Breast epithelium (tissue), 4 donors: ENCODE measurements at regions not wholly inside any gene's neighbourhood (a gene's known extent, or its start where the extent isn't known, plus 50 kb on each side); places are given as distances from the start of the nearest gene placed in this dataset.
A peak's percentile ranks its signal among the peaks of the same experiment; 100 is the strongest.

Source experiments
- DNase-seq, 2 donors: peaks; one replicate each; pipeline ENCODE4 v3.0.0-alpha.2; 2019; ENCODE audit warnings: low spot score in 2 of 2
- H3K27ac ChIP-seq, 2 donors: fragments of 200-600 bp; sonication (generic) in 1 of 2; one replicate each; pipeline ENCODE4 v1.5.1; 2016 to 2019; ENCODE audit warnings: mild to moderate bottlenecking in 1 of 2
- H3K27me3 ChIP-seq, 2 donors: fragments of 200-600 bp; sonication (generic) in 1 of 2; one replicate each; pipeline versions ENCODE4 v1.5.1 to v1.6.0; 2017 to 2019; ENCODE audit warnings: control low read depth in 1 of 2, mild to moderate bottlenecking in 1 of 2
- H3K36me3 ChIP-seq: fragments of 200-600 bp; one replicate; pipeline ENCODE4 v1.5.1; 2019
- H3K4me1 ChIP-seq, 2 donors: fragments of 200-600 bp; sonication (generic); one replicate each; pipeline ENCODE4 v1.5.1; 2016 to 2019; ENCODE audit warnings: control low read depth in 1 of 2
- H3K4me3 ChIP-seq, 3 donors: fragments of 200-600 bp; sonication (generic); 1 replicate in 2 of 3; 2 replicates in 1 of 3; pipeline ENCODE4 v1.5.1; 2016 to 2019; ENCODE audit warnings: mild to moderate bottlenecking in 3 of 3, moderate library complexity in 2 of 3
- H3K9me3 ChIP-seq, 2 donors: fragments of 200-600 bp; sonication (generic) in 1 of 2; one replicate each; pipeline ENCODE4 v1.5.1; 2016 to 2019; ENCODE audit warnings: control low read depth in 1 of 2
- POLR2A ChIP-seq: fragments of 450-650 bp; IDR thresholded peaks from one replicate; pipeline ENCODE4 v1.6.1; 2016; ENCODE audit warnings: antibody characterized with exemption, mild to moderate bottlenecking, moderate library complexity
- POLR2AphosphoS5 ChIP-seq, 3 donors: sonication (generic); formaldehyde crosslinking; IDR thresholded peaks; one replicate each; pipeline ENCODE4 v1.6.1; 2017; ENCODE audit warnings: antibody characterized with exemption in 3 of 3
- intact Hi-C: fragments of 100-400 bp; cut with DNase I; formaldehyde crosslinking; loops from one replicate; pipeline ENCODE4 v1.15.1; 2023; ENCODE audit warnings: low total_unique reads
- TF ChIP-seq, protein P1 (sequence below), 3 donors: fragments of 450-650 bp; IDR thresholded peaks; one replicate each; pipeline ENCODE4 v1.5.1; 2016 to 2017; ENCODE audit warnings: antibody characterized with exemption in 3 of 3, mild to moderate bottlenecking in 3 of 3, moderate library complexity in 3 of 3

DNA sequence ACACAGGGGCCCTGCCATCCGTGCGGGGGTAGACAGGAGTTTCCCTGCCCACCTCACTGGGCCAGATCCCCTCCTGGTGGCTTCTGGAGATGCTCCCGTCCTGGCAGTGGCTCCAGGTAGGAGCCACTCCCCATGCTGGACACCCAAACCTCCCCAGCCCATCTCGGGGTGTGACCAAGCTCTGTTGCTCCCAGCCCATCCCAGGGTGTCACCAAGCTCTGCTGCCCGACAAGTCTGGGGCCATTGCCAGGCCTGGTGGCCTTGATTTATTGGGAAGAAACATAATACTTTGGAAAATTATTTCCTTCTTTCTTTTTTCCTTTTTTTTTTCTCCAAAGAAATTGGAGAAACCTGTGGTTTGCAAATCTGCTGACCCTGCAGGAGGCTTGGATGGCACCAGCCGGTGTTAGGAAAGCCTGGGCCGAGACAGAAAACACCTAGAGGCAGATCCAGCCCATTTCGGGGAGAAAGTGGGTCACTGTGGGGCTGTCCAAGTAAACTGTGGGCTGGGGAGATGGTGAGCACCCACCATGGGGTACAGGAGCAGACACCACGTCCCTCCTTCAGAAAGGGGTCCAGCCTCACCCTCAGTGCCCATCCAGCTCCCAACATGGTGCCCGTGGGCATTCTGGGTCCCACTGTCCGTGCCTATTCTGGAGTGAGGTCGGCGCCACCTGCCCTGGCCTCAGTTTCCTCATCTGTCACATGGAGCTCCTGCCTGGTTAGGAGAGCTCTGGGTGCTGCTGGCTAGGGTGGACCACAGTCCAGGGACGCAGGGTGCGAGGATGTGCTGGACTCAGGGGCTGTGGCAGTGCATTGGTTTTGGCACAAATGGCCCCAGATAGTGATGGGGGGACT is 59.4 kb upstream of the ADRA2C start:
- Histone ChIP-seq H3K27ac (no peak overlapping the region), H3K36me3 (no peaks in the 10 kb centered on the region), H3K4me3 (peak overlapping the region in 1 of 3 donors; percentile 2), H3K9me3 (no peaks in the 10 kb centered on the region), H3K4me1 (no peaks in the 10 kb centered on the region), H3K27me3 (peaks cover 0 to 51% of the 10 kb centered on the region in 2 donors)
- TF ChIP-seq POLR2AphosphoS5 (IDR thresholded peaks at IDR 0.05) = no peak
- TF ChIP-seq POLR2A = no peak
- TF ChIP-seq, protein P1, sequence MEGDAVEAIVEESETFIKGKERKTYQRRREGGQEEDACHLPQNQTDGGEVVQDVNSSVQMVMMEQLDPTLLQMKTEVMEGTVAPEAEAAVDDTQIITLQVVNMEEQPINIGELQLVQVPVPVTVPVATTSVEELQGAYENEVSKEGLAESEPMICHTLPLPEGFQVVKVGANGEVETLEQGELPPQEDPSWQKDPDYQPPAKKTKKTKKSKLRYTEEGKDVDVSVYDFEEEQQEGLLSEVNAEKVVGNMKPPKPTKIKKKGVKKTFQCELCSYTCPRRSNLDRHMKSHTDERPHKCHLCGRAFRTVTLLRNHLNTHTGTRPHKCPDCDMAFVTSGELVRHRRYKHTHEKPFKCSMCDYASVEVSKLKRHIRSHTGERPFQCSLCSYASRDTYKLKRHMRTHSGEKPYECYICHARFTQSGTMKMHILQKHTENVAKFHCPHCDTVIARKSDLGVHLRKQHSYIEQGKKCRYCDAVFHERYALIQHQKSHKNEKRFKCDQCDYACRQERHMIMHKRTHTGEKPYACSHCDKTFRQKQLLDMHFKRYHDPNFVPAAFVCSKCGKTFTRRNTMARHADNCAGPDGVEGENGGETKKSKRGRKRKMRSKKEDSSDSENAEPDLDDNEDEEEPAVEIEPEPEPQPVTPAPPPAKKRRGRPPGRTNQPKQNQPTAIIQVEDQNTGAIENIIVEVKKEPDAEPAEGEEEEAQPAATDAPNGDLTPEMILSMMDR (IDR thresholded peaks at IDR 0.05) = no peak
- intact Hi-C loops = no loop called here
- no peak for DNase-seq

DNA sequence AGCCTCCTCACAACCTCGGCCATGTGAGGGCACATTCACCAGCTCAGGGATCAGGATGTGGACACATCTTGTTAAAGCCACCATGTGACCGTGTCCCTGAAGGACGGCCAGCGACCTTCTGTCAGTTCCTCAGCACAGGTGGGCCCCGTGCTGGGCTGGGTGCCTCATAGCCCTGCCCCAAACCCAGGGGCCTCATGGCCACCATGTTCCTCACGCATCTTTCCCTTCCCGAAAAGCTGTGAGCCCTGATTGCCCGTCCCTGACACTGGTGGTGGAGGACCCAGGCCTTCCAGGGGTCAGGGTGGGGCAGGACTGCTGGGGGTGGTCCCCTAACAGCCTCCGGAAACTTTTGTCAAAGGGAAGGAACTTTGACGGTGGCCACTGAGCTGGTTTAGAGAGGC is 60.1 kb upstream of the ADRA2C start:
- Histone ChIP-seq H3K4me3 (no peak overlapping the region), H3K4me1 (no peaks in the 10 kb centered on the region), H3K9me3 (no peaks in the 10 kb centered on the region), H3K27me3 (peaks cover 4 to 58% of the 10 kb centered on the region in 2 donors), H3K27ac (no peak overlapping the region), H3K36me3 (no peaks in the 10 kb centered on the region)
- DNase-seq = no peak
- intact Hi-C loops = no loop called here
- TF ChIP-seq POLR2A (no peak), POLR2AphosphoS5 (IDR thresholded peaks at IDR 0.05) (no peak)
- TF ChIP-seq, protein P1 (IDR thresholded peaks at IDR 0.05) = no peak

DNA sequence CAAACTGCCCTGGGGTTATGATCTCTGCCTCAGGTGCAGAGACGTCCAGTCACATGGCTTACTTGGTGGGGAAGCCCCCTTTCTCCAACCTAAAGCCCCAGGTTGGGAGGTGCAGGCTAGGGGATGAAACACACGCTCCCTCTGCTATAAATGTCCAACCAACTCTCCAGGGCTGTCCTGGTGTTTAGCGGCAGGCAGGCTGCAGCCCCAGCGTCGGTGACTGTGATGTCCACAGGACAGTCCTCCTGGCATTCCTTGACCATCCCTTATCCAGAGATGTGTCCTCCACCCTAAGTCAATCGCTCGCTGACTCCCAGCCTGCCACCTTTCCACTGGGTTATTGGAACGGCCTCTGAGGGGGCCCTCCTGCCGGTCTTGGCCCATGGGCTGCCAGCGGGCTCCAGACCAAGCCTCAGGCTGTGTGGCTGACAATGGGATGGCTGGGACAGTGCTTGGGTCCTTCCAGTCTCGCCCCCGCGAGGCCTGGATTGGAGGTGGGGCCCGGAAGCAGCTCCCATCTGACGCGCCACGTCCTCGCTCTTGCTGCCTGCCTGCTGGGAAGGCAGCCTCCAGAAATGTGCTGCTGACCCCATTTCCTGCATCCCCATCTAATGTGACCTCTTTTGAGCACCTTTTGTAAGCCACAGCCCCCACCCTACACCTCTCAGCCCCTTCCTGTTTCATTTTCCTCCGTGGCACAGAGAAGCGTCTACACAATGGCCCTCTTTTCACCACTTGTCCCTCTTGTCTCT is 60.8 kb upstream of the ADRA2C start:
- Histone ChIP-seq H3K27ac (no peak overlapping the region), H3K9me3 (no peaks in the 10 kb centered on the region), H3K4me1 (no peaks in the 10 kb centered on the region), H3K36me3 (no peaks in the 10 kb centered on the region), H3K27me3 (peaks cover 4 to 65% of the 10 kb centered on the region in 2 donors), H3K4me3 (no peak overlapping the region)
- intact Hi-C loops = loop anchor here (1.0 kb wide), 1 partner anchor 21 kb away; no protein-coding TSS in a partner anchor
- TF ChIP-seq POLR2A = no peak
- TF ChIP-seq POLR2AphosphoS5 (IDR thresholded peaks at IDR 0.05) = no peak
- TF ChIP-seq, protein P1 (IDR thresholded peaks at IDR 0.05) = no peak
- DNase-seq = no peak

DNA sequence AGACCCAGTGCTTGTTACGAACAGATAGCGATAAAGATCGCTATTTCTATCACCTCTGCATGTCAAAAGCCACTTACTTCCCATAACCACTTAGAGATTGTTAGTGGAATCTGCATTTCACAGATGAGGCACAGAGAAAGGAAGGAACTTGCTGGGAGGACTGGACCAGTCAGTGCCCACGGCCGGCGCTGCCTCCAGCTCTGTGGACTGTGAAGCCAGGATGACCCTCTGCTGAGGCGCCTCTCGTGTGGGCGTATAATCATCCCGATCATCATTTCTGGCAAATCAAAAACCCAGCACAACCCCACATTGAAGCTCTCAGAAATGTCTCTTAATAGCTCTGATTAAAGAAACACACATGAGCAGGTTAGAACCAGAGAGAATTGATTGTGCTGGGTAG is 61.5 kb upstream of the ADRA2C start:
- no peaks in the 10 kb centered on the region for H3K4me1 ChIP-seq
- H3K4me3 ChIP-seq = no peak overlapping the region
- no peaks in the 10 kb centered on the region for H3K9me3 ChIP-seq
- no peak for TF ChIP-seq POLR2A
- TF ChIP-seq, protein P1 (IDR thresholded peaks at IDR 0.05) = no peak
- TF ChIP-seq POLR2AphosphoS5 (IDR thresholded peaks at IDR 0.05) = no peak
- intact Hi-C loops = loop anchor here (1.0 kb wide), 1 partner anchor 22 kb away; no protein-coding TSS in a partner anchor
- no peaks in the 10 kb centered on the region for H3K36me3 ChIP-seq
- no peak for DNase-seq
- H3K27me3 ChIP-seq = peaks cover 4 to 70% of the 10 kb centered on the region in 2 donors
- H3K27ac ChIP-seq = no peak overlapping the region
